GM12864 (cell line): ENCODE measurements at regions not wholly inside any gene's neighbourhood (a gene's known extent, or its start where the extent isn't known, plus 50 kb on each side); places are given as distances from the start of the nearest gene placed in this dataset.

Experiments used
- DNase-seq: peaks from one replicate; pipeline ENCODE4 v3.0.0-alpha.2; 2011; ENCODE audit warnings: low read depth
- H3K4me3 ChIP-seq: 2 replicates; pipeline ENCODE4 v1.5.1; 2011; ENCODE audit warnings: mild to moderate bottlenecking, low read depth, low read length, control low read depth
- CTCF ChIP-seq: IDR thresholded peaks from 2 replicates; pipeline ENCODE4 v1.5.1; 2011; ENCODE audit warnings: low read depth, mild to moderate bottlenecking, moderate library complexity, low read length, control low read depth, inconsistent platforms; ENCODE audit errors: missing control alignments

GRCh38 chr1:103949779-103950178 lies 200.1 kb downstream of the AMY1C start:
- TF ChIP-seq CTCF = no peak
- no peak for DNase-seq
- H3K4me3 ChIP-seq = no peak overlapping the region

DNA sequence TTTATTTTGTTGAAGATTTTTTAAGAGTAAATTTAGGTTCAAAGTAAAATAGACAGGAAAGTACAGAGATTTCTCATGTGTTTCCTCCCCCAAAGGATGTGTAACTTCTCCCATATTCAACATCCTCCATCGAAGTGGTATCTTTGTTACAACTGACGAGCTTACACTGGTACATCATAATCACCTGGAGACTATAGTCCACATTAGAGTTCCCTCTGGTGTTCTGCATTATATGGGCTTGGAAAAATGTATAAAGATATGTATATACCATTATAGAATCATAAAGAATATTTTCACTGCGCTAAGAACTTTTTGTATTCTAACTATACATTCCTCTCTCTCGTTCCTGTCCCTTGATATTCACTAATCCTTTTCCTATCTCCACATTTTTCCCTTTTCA lies 203.7 kb downstream of the AMY1C start:
- TF ChIP-seq CTCF = peak; percentile 27
- DNase-seq = no peak
- H3K4me3 ChIP-seq = no peak overlapping the region

GRCh38 chr1:103958699-103959098 lies 209.0 kb downstream of the AMY1C start:
- TF ChIP-seq CTCF = no peak
- no peak overlapping the region for H3K4me3 ChIP-seq
- no peak for DNase-seq

- TF ChIP-seq CTCF = no peak
- H3K4me3 ChIP-seq = no peak overlapping the region
- DNase-seq = no peak
Measured at GRCh38 chr1:103959565-103959964, 209.9 kb downstream of the AMY1C start.

GRCh38 chr1:103960045-103960444 lies 210.3 kb downstream of the AMY1C start:
- no peak for DNase-seq
- TF ChIP-seq CTCF = no peak
- H3K4me3 ChIP-seq = no peak overlapping the region

DNA sequence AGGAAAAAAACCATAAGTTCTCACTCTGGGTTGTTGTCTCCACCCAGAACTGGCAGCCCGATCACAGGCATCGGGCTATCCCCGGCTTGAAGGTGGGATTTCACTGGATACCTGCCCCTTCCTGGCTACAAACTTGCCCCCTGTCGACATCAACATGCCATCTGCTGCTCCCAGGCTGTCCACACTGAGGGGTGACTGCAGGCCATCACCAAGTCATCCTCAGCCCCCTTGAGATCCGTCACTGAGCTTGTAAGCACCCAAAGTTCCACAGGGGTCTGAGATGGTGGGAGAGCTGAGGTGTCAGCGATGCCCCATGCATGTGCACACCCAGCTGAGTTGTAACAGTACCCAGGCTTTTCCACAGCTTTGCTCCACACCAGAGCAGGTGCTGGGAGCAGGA lies 211.0 kb downstream of the AMY1C start:
- DNase-seq = no peak
- H3K4me3 ChIP-seq = no peak overlapping the region
- no peak for TF ChIP-seq CTCF

- no peak for TF ChIP-seq CTCF
Measured at GRCh38 chr1:103986792-103987191, 237.1 kb downstream of the AMY1C start.

More at GRCh38 chr1:103986792-103987191, 237.1 kb downstream of the AMY1C start:
- DNase-seq = no peak
- no peak overlapping the region for H3K4me3 ChIP-seq
